GM23248 (cell line): ENCODE measurements at regions not wholly inside any gene's neighbourhood (a gene's known extent, or its start where the extent isn't known, plus 50 kb on each side); places are given as distances from the start of the nearest gene placed in this dataset.

Source experiments
- EZH2 ChIP-seq: fragments of 200-600 bp; sonication (generic); IDR thresholded peaks from 2 replicates; pipeline ENCODE4 v1.6.1; 2018; ENCODE audit warnings: antibody characterized with exemption, mild to moderate bottlenecking; ENCODE audit not compliant: insufficient read depth, poor library complexity, severe bottlenecking
- EZH2phosphoT487 ChIP-seq: fragments of 200-600 bp; sonication (generic); IDR thresholded peaks from 2 replicates; pipeline ENCODE4 v1.6.1; 2018; ENCODE audit warnings: antibody characterized with exemption, moderate library complexity, mild to moderate bottlenecking, low read depth; ENCODE audit not compliant: insufficient read depth

GRCh38 chr3:106725566-106725965 lies 651.7 kb upstream of the CCDC54 start:
- TF ChIP-seq EZH2 (no peak), EZH2phosphoT487 (no peak)
